ENCODE measurements at regions not wholly inside any gene's neighbourhood (a gene's known extent, or its start where the extent isn't known, plus 50 kb on each side); places are given as distances from the start of the nearest gene placed in this dataset.

DNA sequence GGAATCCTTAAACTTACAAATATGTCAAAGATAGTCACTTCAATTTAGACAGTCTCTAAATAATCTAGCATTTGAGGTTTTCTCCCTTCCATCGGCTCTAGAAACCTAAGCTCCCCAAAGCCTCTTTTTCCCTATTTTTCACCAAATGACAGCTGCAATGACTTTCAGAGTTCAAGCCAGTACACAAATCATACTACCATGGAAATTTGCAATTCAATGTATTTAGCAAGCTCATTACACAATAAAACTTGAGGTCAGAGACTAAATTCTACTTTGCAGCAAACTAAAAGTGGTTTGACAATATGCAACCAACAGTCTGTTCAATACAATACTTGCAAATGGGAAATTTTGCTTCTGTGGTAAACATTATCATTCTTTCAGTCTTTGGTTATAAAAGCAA lies 80.3 kb downstream of the SKIDA1 start:
- TF ChIP-seq POLR2A (IDR thresholded peaks at IDR 0.05) (no peak), POLR2AphosphoS5 (IDR thresholded peaks at IDR 0.05) (no peak), CTCF (IDR thresholded peaks at IDR 0.05) (no peak)

All from stomach (tissue), 4 donors.